ENCODE measurements at regions not wholly inside any gene's neighbourhood (a gene's known extent, or its start where the extent isn't known, plus 50 kb on each side); places are given as distances from the start of the nearest gene placed in this dataset.

DNA sequence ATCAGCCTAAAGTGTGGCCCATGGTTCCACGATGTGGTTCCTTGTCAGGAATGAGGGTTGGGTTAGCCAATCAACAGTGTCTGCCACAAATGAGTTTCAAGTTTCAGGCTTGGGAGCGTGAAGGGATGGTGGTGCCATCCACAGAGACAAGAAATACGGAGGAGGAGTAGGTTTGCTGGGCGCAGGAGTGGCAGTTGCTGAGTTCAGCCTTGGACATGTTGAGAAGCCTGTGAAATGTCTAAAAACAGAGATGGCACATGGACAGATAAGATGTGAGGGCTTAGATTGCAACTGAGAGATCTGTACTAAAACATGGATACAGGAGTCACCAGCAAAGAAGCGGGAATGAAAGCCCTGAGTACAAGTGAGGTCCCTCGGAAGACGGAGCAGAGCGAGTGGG, 481.0 kb downstream of the BCOR start:
- no peak for TF ChIP-seq EP300 (IDR thresholded peaks at IDR 0.05; ENCODE audit: borderline replicate concordance)
- TF ChIP-seq CEBPB (IDR thresholded peaks at IDR 0.05): no peak
- no peak for TF ChIP-seq RAD21 (IDR thresholded peaks at IDR 0.05; ENCODE audit: low read depth)
- TF ChIP-seq TEAD4 (IDR thresholded peaks at IDR 0.05): no peak
- TF ChIP-seq REST (IDR thresholded peaks at IDR 0.05; ENCODE audit: low read depth): no peak

- TF ChIP-seq TAF1 (IDR thresholded peaks at IDR 0.05; ENCODE audit: low read depth): no peak
- TF ChIP-seq ZBTB7A (IDR thresholded peaks at IDR 0.05; ENCODE audit: low read depth): no peak
- no peak for TF ChIP-seq YY1 (IDR thresholded peaks at IDR 0.05; ENCODE audit: low read depth)
- no peak for TF ChIP-seq CEBPB (IDR thresholded peaks at IDR 0.05)
- TF ChIP-seq, protein P1, sequence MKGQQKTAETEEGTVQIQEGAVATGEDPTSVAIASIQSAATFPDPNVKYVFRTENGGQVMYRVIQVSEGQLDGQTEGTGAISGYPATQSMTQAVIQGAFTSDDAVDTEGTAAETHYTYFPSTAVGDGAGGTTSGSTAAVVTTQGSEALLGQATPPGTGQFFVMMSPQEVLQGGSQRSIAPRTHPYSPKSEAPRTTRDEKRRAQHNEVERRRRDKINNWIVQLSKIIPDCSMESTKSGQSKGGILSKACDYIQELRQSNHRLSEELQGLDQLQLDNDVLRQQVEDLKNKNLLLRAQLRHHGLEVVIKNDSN (IDR thresholded peaks at IDR 0.05): no peak
- no peak for TF ChIP-seq REST (IDR thresholded peaks at IDR 0.05; ENCODE audit: low read depth)
- TF ChIP-seq EGR1 (IDR thresholded peaks at IDR 0.05): no peak
- no peak for TF ChIP-seq TCF12 (IDR thresholded peaks at IDR 0.05; ENCODE audit: low read depth)
- TF ChIP-seq RAD21 (IDR thresholded peaks at IDR 0.05; ENCODE audit: low read depth): no peak
- no peak for TF ChIP-seq NFIC (IDR thresholded peaks at IDR 0.05)
- TF ChIP-seq CREB1 (IDR thresholded peaks at IDR 0.05; ENCODE audit: low read depth): no peak
- no peak for TF ChIP-seq MAX (IDR thresholded peaks at IDR 0.05)
- TF ChIP-seq TEAD4 (IDR thresholded peaks at IDR 0.05): no peak
Observed at GRCh38 chrX:39618178-39618577, 479.6 kb downstream of the BCOR start.

- TF ChIP-seq NFIC (IDR thresholded peaks at IDR 0.05): 0 out of 2 replicates have a peak, but pooled peaks have one; percentile 6
- no peak for TF ChIP-seq CREB1 (IDR thresholded peaks at IDR 0.05; ENCODE audit: low read depth)
Observed at GRCh38 chrX:39619182-39620009, 478.4 kb downstream of the BCOR start.

DNA sequence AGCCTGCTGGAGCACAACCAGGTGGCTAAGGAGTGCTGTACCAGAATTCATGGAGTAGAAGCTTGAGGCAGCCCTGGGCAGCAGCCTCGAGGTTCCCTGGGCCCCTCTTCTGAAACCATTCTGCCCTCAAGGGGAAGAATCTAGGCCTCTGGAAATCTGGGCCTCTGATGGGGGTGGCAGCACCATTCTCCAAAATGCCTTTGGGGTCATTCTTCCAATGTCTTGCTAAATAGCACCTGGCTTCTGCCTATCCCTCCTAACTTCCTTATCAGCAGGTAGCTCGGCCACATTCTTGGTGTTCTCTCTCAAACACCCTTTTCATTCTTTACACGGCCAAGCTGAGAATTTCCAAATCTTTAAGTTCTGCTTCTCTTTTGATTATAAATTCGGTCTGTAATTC, 473.6 kb downstream of the BCOR start:
- no peak for TF ChIP-seq ZBTB7A (IDR thresholded peaks at IDR 0.05; ENCODE audit: low read depth)
- no peak for TF ChIP-seq CREB1 (IDR thresholded peaks at IDR 0.05; ENCODE audit: low read depth)
- TF ChIP-seq EGR1 (IDR thresholded peaks at IDR 0.05): no peak
- no peak for TF ChIP-seq YY1 (IDR thresholded peaks at IDR 0.05; ENCODE audit: low read depth)
- TF ChIP-seq NFIC (IDR thresholded peaks at IDR 0.05): no peak
- TF ChIP-seq MAX (IDR thresholded peaks at IDR 0.05): no peak
- no peak for TF ChIP-seq TCF12 (IDR thresholded peaks at IDR 0.05; ENCODE audit: low read depth)
- no peak for TF ChIP-seq REST (IDR thresholded peaks at IDR 0.05; ENCODE audit: low read depth)
- TF ChIP-seq RAD21 (IDR thresholded peaks at IDR 0.05; ENCODE audit: low read depth): no peak
- TF ChIP-seq, protein P1 (IDR thresholded peaks at IDR 0.05): no peak
- no peak for TF ChIP-seq TAF1 (IDR thresholded peaks at IDR 0.05; ENCODE audit: low read depth)

- TF ChIP-seq CREB1 (IDR thresholded peaks at IDR 0.05; ENCODE audit: low read depth) (no peak), YY1 (IDR thresholded peaks at IDR 0.05; ENCODE audit: low read depth) (no peak)
Observed at GRCh38 chrX:39625810-39626209, 471.9 kb downstream of the BCOR start.

Measured in Ishikawa (cell line).